SK-N-SH (cell line): ENCODE measurements at regions not wholly inside any gene's neighbourhood (a gene's known extent, or its start where the extent isn't known, plus 50 kb on each side); places are given as distances from the start of the nearest gene placed in this dataset.

Experiments used
- CTCF ChIA-PET: fragments of 300-600, 350-600 bp; formaldehyde crosslinking; extraction: SDS; loops from one replicate; lab custom pipeline; 2021; lab: Yijun Ruan, JAX
- POLR2A ChIA-PET: fragments of 350-600 bp; sonication (Branson Sonifier 250); formaldehyde crosslinking; extraction: SDS; loops from one replicate; lab custom pipeline; 2020; ENCODE audit warnings: antibody characterized with exemption, inconsistent platforms; lab: Yijun Ruan, JAX
- DNase-seq: peaks from one replicate; pipeline ENCODE4 v3.0.0; 2012
- H2AFZ ChIP-seq: fragments of 200-600 bp; sonication (generic); 2 replicates; pipeline ENCODE4 v1.8.1; 2016; ENCODE audit warnings: antibody characterized with exemption, mild to moderate bottlenecking, low read depth
- H3F3A ChIP-seq: fragments of 200-600 bp; sonication (generic); replicated peaks from 2 replicates; pipeline ENCODE3; 2016; ENCODE audit warnings: antibody characterized with exemption, mild to moderate bottlenecking; ENCODE audit not compliant: insufficient read depth
- H3K27ac ChIP-seq, 2 experiments: fragments of 200-500 bp in 1 of 2; fragments of 200-600 bp in 1 of 2; sonication (Bioruptor generic) in 1 of 2; sonication (generic), shearing (Covaris generic) in 1 of 2; 2 replicates each; pipeline versions ENCODE4 v1.5.1 to v1.6.1; 2014 to 2016; ENCODE audit warnings: low read depth in 2 of 2, inconsistent platforms in 1 of 2, low read length in 1 of 2, mild to moderate bottlenecking in 1 of 2, mixed read lengths in 1 of 2
- H3K27me3 ChIP-seq: fragments of 200-600 bp; sonication (generic), shearing (Covaris generic); 2 replicates; pipeline ENCODE4 v1.6.1; 2016; ENCODE audit warnings: mixed run types; ENCODE audit not compliant: insufficient read depth
- H3K36me3 ChIP-seq, 2 experiments: fragments of 200-500 bp in 1 of 2; fragments of 200-600 bp in 1 of 2; sonication (Bioruptor generic) in 1 of 2; sonication (generic) in 1 of 2; replicated peaks in 1 of 2; 2 replicates each; pipeline versions ENCODE3 to v1.5.1; 2014 to 2016; ENCODE audit warnings: low read length in 1 of 2, mild to moderate bottlenecking in 1 of 2; ENCODE audit not compliant: insufficient read depth in 2 of 2, control insufficient read depth in 1 of 2
- H3K4me1 ChIP-seq, 2 experiments: fragments of 200-500 bp in 1 of 2; fragments of 200-600 bp in 1 of 2; sonication (Bioruptor generic) in 1 of 2; sonication (generic), shearing (Covaris generic) in 1 of 2; 2 replicates each; pipeline versions ENCODE4 v1.5.1 to v1.6.1; 2014 to 2016; ENCODE audit warnings: low read depth in 1 of 2, low read length in 1 of 2, mixed run types in 1 of 2; ENCODE audit not compliant: insufficient read depth in 2 of 2, control insufficient read depth in 1 of 2
- H3K4me2 ChIP-seq: fragments of 200-600 bp; sonication (generic), shearing (Covaris generic); 2 replicates; pipeline ENCODE4 v1.6.1; 2017; ENCODE audit warnings: mixed run types
- H3K4me3 ChIP-seq, 2 experiments: fragments of 200-500 bp in 1 of 2; fragments of 200-600 bp in 1 of 2; sonication (Bioruptor generic) in 1 of 2; sonication (generic), shearing (Covaris generic) in 1 of 2; 2 replicates each; pipeline versions ENCODE4 v1.5.1 to v1.8.1; 2014 to 2016; ENCODE audit warnings: low read depth in 2 of 2, inconsistent platforms in 1 of 2, low read length in 1 of 2, mild to moderate bottlenecking in 1 of 2, mixed read lengths in 1 of 2, moderate library complexity in 1 of 2
- H3K79me2 ChIP-seq: fragments of 200-600 bp; sonication (generic); 2 replicates; pipeline ENCODE4 v1.8.1; 2017; ENCODE audit warnings: mild to moderate bottlenecking; ENCODE audit not compliant: insufficient read depth
- H3K9ac ChIP-seq: fragments of 200-600 bp; sonication (generic); 2 replicates; pipeline ENCODE4 v1.6.1; 2017; ENCODE audit warnings: mixed run types
- H3K9me2 ChIP-seq: fragments of 200-600 bp; sonication (generic); 2 replicates; pipeline ENCODE4 v1.6.1; 2017; ENCODE audit warnings: mixed run types
- H3K9me3 ChIP-seq: fragments of 200-600 bp; sonication (generic); 2 replicates; pipeline ENCODE4 v1.6.1; 2017; ENCODE audit warnings: mixed run types, mild to moderate bottlenecking, moderate library complexity
- H4K20me1 ChIP-seq: fragments of 200-600 bp; sonication (generic); 2 replicates; pipeline ENCODE4 v1.6.1; 2017; ENCODE audit warnings: mild to moderate bottlenecking, mixed run types; ENCODE audit not compliant: insufficient read depth
- CTCF ChIP-seq: fragments of 200-600 bp; sonication (generic); IDR thresholded peaks from 2 replicates; pipeline ENCODE4 v1.6.1; 2017; ENCODE audit warnings: antibody characterized with exemption, mild to moderate bottlenecking, moderate library complexity
- ELF1 ChIP-seq: IDR thresholded peaks from 2 replicates; pipeline ENCODE4 v1.4.0; 2012
- EP300 ChIP-seq, 2 experiments: IDR thresholded peaks; 2 replicates each; pipeline versions ENCODE4 v1.4.0 to v1.6.1; 2012; ENCODE audit warnings: borderline replicate concordance in 1 of 2, low read depth in 1 of 2, low read length in 1 of 2
- FOSL2 ChIP-seq: IDR thresholded peaks from 2 replicates; pipeline ENCODE4 v1.4.0; 2012; ENCODE audit warnings: low read depth, mild to moderate bottlenecking, moderate library complexity, borderline replicate concordance
- FOXJ3 ChIP-seq: sonication (generic); formaldehyde crosslinking; IDR thresholded peaks from 2 replicates; pipeline ENCODE4 v1.5.1; 2020; ENCODE audit warnings: mild to moderate bottlenecking, missing genetic modification reagents
- FOXM1 ChIP-seq: IDR thresholded peaks from 2 replicates; pipeline ENCODE4 v1.4.0; 2012; ENCODE audit warnings: low read depth, mild to moderate bottlenecking
- GABPA ChIP-seq: IDR thresholded peaks from 2 replicates; pipeline ENCODE4 v1.4.0; 2012; ENCODE audit warnings: low read depth, mild to moderate bottlenecking
- IRF3 ChIP-seq: fragments of 150-350 bp; IDR thresholded peaks from 2 replicates; pipeline ENCODE4 v1.6.1; 2016; ENCODE audit warnings: mild to moderate bottlenecking, low read depth, low read length
- JUND ChIP-seq: IDR thresholded peaks from 2 replicates; pipeline ENCODE4 v1.4.0; 2012
- MAX ChIP-seq: IDR thresholded peaks from 2 replicates; pipeline ENCODE4 v1.4.0; 2012; ENCODE audit warnings: low read depth
- MXI1 ChIP-seq: IDR thresholded peaks from 2 replicates; pipeline ENCODE4 v1.6.1; 2012; ENCODE audit warnings: mild to moderate bottlenecking, low read depth, low read length, improper control_type of control experiment
- NFIC ChIP-seq: IDR thresholded peaks from 2 replicates; pipeline ENCODE4 v1.4.0; 2012; ENCODE audit warnings: borderline replicate concordance
- RAD21 ChIP-seq: IDR thresholded peaks from 2 replicates; pipeline ENCODE4 v1.6.1; 2012; ENCODE audit warnings: mild to moderate bottlenecking, low read length
- RXRA ChIP-seq: IDR thresholded peaks from 2 replicates; pipeline ENCODE4 v1.4.0; 2012; ENCODE audit warnings: low read depth, mild to moderate bottlenecking, borderline replicate concordance
- SIN3A ChIP-seq: IDR thresholded peaks from 2 replicates; pipeline ENCODE4 v1.6.1; 2012; ENCODE audit warnings: low read depth, mild to moderate bottlenecking, low read length, moderate library complexity, borderline replicate concordance
- TAF1 ChIP-seq: IDR thresholded peaks from 2 replicates; pipeline ENCODE4 v1.6.1; 2012; ENCODE audit warnings: low read depth, mild to moderate bottlenecking, low read length, moderate library complexity, borderline replicate concordance
- TCF12 ChIP-seq: IDR thresholded peaks from 2 replicates; pipeline ENCODE4 v1.4.0; 2012
- ZBTB33 ChIP-seq: IDR thresholded peaks from 2 replicates; pipeline ENCODE4 v1.4.0; 2012; ENCODE audit warnings: low read depth, borderline replicate concordance

GRCh38 chr17:33512113-33512512 lies 219.0 kb upstream of the ASIC2 start:
- Histone ChIP-seq H3K4me2 (no peak overlapping the region), H3K4me3 (no peak overlapping the region), H3K79me2 (no peaks in the 10 kb centered on the region), H3K36me3 (no peaks in the 10 kb centered on the region), H3K9me3 (no peaks in the 10 kb centered on the region), H3K4me1 (peaks cover 0 to 35% of the 10 kb centered on the region in 2 experiments; a peak in 2 of 4 replicates), H3F3A (no peaks in the 10 kb centered on the region), H3K27ac (no peak overlapping the region), H3K27me3 (no peaks in the 10 kb centered on the region), H2AFZ (no peak overlapping the region), H4K20me1 (no peaks in the 10 kb centered on the region), H3K9me2 (no peaks in the 10 kb centered on the region), H3K9ac (no peak overlapping the region)
- CTCF ChIA-PET, result interaction anchor here (1.1 to 4.4 kb wide), 3 partner anchors 9 to 11 kb away, joined by 3 to 31 read pairs (median 4); no protein-coding TSS in a partner anchor
- no peak for DNase-seq
- no peak for TF ChIP-seq ELF1
- TF ChIP-seq EP300 (IDR thresholded peaks at IDR 0.05; ENCODE audit: borderline replicate concordance in 1 of 2, low read depth in 1 of 2, low read length in 1 of 2), result no peak
- TF ChIP-seq FOSL2, result no peak
- TF ChIP-seq FOXM1, result no peak
- TF ChIP-seq SIN3A, result no peak
- no peak for TF ChIP-seq TAF1
- TF ChIP-seq NFIC, result no peak
- TF ChIP-seq FOXJ3 (CRISPR knock-in tag), result no peak
- no peak for TF ChIP-seq RAD21
- no peak for TF ChIP-seq IRF3
- TF ChIP-seq TCF12, result no peak
- TF ChIP-seq GABPA, result no peak
- no peak for TF ChIP-seq ZBTB33
- no peak for TF ChIP-seq RXRA
- TF ChIP-seq JUND, result no peak
- TF ChIP-seq CTCF, result no peak
- TF ChIP-seq MAX, result no peak
- TF ChIP-seq MXI1, result no peak
- POLR2A ChIA-PET, result no interaction called here
